HG03354 (cell line): ENCODE measurements at regions not wholly inside any gene's neighbourhood (a gene's known extent, or its start where the extent isn't known, plus 50 kb on each side); places are given as distances from the start of the nearest gene placed in this dataset.

ENCODE experiments used
- ATAC-seq: cut with Tn5 transposase; IDR thresholded peaks from one replicate; pipeline ENCODE4 v1.9.1; 2021; ENCODE audit warnings: mild to moderate bottlenecking; ENCODE audit not compliant: unreplicated experiment, poor library complexity, severe bottlenecking

- ATAC-seq, result no peak
Observed at GRCh38 chr5:125370461-125371205, 624.2 kb upstream of the ZNF608 start.

GRCh38 chr5:125372694-125373631 lies 626.5 kb upstream of the ZNF608 start:
- no peak for ATAC-seq

- ATAC-seq, result no peak
Observed at GRCh38 chr5:125375143-125375542, 628.7 kb upstream of the ZNF608 start.

GRCh38 chr5:125376059-125376641 lies 629.7 kb upstream of the ZNF608 start:
- no peak for ATAC-seq

GRCh38 chr5:125377141-125377540 lies 630.7 kb upstream of the ZNF608 start:
- ATAC-seq, result no peak

- ATAC-seq, result no peak
Observed at GRCh38 chr5:125381290-125381689, 634.9 kb upstream of the ZNF608 start.

- ATAC-seq, result no peak
Observed at GRCh38 chr5:125384071-125384470, 637.6 kb upstream of the ZNF608 start.

GRCh38 chr5:125390326-125390725 lies 643.9 kb upstream of the ZNF608 start:
- ATAC-seq, result no peak

- ATAC-seq, result no peak
Observed at GRCh38 chr5:125393221-125393815, 646.9 kb upstream of the ZNF608 start.

GRCh38 chr5:125394661-125395280 lies 648.3 kb upstream of the ZNF608 start:
- ATAC-seq, result no peak

GRCh38 chr5:125396462-125396861 lies 650.0 kb upstream of the ZNF608 start:
- ATAC-seq, result no peak

- ATAC-seq, result no peak
Observed at GRCh38 chr5:125398466-125398865, 652.0 kb upstream of the ZNF608 start.

GRCh38 chr5:125399885-125400284 lies 653.4 kb upstream of the ZNF608 start:
- no peak for ATAC-seq

- no peak for ATAC-seq
Observed at GRCh38 chr5:125401724-125402622, 655.5 kb upstream of the ZNF608 start.

GRCh38 chr5:125402787-125403186 lies 656.3 kb upstream of the ZNF608 start:
- ATAC-seq, result no peak

GRCh38 chr5:125404056-125404455 lies 657.6 kb upstream of the ZNF608 start:
- no peak for ATAC-seq

GRCh38 chr5:125408448-125409233 lies 662.2 kb upstream of the ZNF608 start:
- ATAC-seq, result peak; percentile 60

GRCh38 chr5:125409234-125409860 lies 662.9 kb upstream of the ZNF608 start:
- no peak for ATAC-seq
